ENCODE measurements at regions not wholly inside any gene's neighbourhood (a gene's known extent, or its start where the extent isn't known, plus 50 kb on each side); places are given as distances from the start of the nearest gene placed in this dataset.

DNA sequence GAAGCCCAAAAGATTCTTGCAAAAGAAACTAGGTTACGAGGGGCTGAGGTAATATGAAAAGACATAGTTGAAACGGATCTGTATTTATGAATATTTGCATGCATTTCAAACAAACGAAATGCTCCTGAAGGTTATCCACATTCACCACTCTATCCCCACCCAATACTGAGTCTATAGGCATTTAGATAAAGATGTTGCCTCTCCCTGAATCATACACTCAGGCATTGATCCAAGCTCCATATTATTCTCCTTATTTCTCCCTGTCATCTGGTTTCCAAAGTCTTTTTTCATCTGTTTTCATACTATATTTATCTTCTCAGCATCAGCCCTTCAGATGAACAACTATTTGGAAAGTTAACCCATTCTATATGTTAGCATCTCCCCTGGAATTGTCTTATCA, 492.5 kb upstream of the TGFBR2 start:
- TF ChIP-seq, protein P1, sequence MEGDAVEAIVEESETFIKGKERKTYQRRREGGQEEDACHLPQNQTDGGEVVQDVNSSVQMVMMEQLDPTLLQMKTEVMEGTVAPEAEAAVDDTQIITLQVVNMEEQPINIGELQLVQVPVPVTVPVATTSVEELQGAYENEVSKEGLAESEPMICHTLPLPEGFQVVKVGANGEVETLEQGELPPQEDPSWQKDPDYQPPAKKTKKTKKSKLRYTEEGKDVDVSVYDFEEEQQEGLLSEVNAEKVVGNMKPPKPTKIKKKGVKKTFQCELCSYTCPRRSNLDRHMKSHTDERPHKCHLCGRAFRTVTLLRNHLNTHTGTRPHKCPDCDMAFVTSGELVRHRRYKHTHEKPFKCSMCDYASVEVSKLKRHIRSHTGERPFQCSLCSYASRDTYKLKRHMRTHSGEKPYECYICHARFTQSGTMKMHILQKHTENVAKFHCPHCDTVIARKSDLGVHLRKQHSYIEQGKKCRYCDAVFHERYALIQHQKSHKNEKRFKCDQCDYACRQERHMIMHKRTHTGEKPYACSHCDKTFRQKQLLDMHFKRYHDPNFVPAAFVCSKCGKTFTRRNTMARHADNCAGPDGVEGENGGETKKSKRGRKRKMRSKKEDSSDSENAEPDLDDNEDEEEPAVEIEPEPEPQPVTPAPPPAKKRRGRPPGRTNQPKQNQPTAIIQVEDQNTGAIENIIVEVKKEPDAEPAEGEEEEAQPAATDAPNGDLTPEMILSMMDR (IDR thresholded peaks at IDR 0.05), result no peak
- TF ChIP-seq EZH2 (IDR thresholded peaks at IDR 0.05), result no peak
- TF ChIP-seq EZH2phosphoT487 (IDR thresholded peaks at IDR 0.05), result no peak

All from neural progenitor cell (in vitro differentiated cells).